Endothelial cell of umbilical vein (primary cell): ENCODE measurements at regions not wholly inside any gene's neighbourhood (a gene's known extent, or its start where the extent isn't known, plus 50 kb on each side); places are given as distances from the start of the nearest gene placed in this dataset.

Source experiments
- BruUV-seq: library from RNA; stranded (reverse); fragments of 400-500 nt; replicated peaks from 2 replicates; lab custom pipeline; 2021; lab: Mats Ljungman, UMichigan
- CTCF ChIA-PET: fragments of 300-600, 350-600 bp; sonication (Branson Sonifier 250); formaldehyde crosslinking; loops from one replicate; lab custom pipeline; 2021; ENCODE audit warnings: antibody characterized with exemption, inconsistent platforms; lab: Charles Lee
- POLR2A ChIA-PET: fragments of 300-600, 350-600 bp; sonication (Branson Sonifier 250); formaldehyde crosslinking; loops from one replicate; lab custom pipeline; 2021; ENCODE audit warnings: antibody characterized with exemption, inconsistent platforms; lab: Charles Lee
- DNase-seq: peaks from one replicate; pipeline ENCODE4 v3.0.0-alpha.2; 2011; ENCODE audit warnings: low read depth, low spot score
- FAIRE-seq: peaks from 2 replicates; lab custom pipeline; 2011; peaks lifted over from hg19 to GRCh38; lab: Jason Lieb, UNC
- H2AFZ ChIP-seq: 2 replicates; pipeline ENCODE4 v1.6.0; 2012; ENCODE audit warnings: low read depth, low read length, control low read depth, inconsistent platforms
- H3K27ac ChIP-seq: 2 replicates; pipeline ENCODE4 v1.5.1; 2011; ENCODE audit warnings: low read depth, mild to moderate bottlenecking, control low read depth, low read length, moderate library complexity; ENCODE audit not compliant: insufficient read depth
- H3K27me3 ChIP-seq, 2 experiments: 2 replicates each; pipeline versions ENCODE4 v1.6.0 to v1.6.1; 2011; ENCODE audit warnings: low read length in 2 of 2, mixed read lengths in 1 of 2; ENCODE audit not compliant: control insufficient read depth in 2 of 2, insufficient read depth in 2 of 2
- H3K36me3 ChIP-seq, 2 experiments: 2 replicates in 1 of 2; 3 replicates in 1 of 2; pipeline ENCODE4 v1.5.1; 2011; ENCODE audit warnings: low read length in 2 of 2, mild to moderate bottlenecking in 1 of 2, moderate library complexity in 1 of 2; ENCODE audit not compliant: control insufficient read depth in 2 of 2, insufficient read depth in 2 of 2; ENCODE audit errors: extremely low read depth in 1 of 2
- H3K4me1 ChIP-seq: 3 replicates; pipeline ENCODE4 v1.5.1; 2011; ENCODE audit warnings: mild to moderate bottlenecking, low read length; ENCODE audit not compliant: control insufficient read depth, insufficient read depth; ENCODE audit errors: extremely low read depth
- H3K4me2 ChIP-seq: 2 replicates; pipeline ENCODE4 v1.6.1; 2011; ENCODE audit warnings: low read length, control low read depth, mixed read lengths; ENCODE audit not compliant: insufficient read depth
- H3K4me3 ChIP-seq, 3 experiments: fragments of 200-600 bp in 1 of 3; sonication (generic), shearing (Covaris generic) in 1 of 3; replicated peaks in 1 of 3; 2 replicates each; pipeline ENCODE4 v1.5.1; 2011 to 2016; ENCODE audit warnings: control low read depth in 3 of 3, low read length in 3 of 3, mild to moderate bottlenecking in 2 of 3, inconsistent platforms in 1 of 3, low read depth in 1 of 3, moderate library complexity in 1 of 3; ENCODE audit not compliant: insufficient read depth in 1 of 3
- H3K79me2 ChIP-seq: 2 replicates; pipeline ENCODE4 v1.6.0; 2012; ENCODE audit warnings: low read length, inconsistent platforms; ENCODE audit not compliant: control insufficient read depth, insufficient read depth
- H3K9ac ChIP-seq: replicated peaks from 2 replicates; pipeline ENCODE3; 2011; ENCODE audit warnings: low read length, control low read depth; ENCODE audit not compliant: insufficient read depth; ENCODE audit errors: extremely low read depth
- H3K9me1 ChIP-seq: replicated peaks from 3 replicates; pipeline ENCODE4 v1.6.0; 2011; ENCODE audit warnings: mild to moderate bottlenecking, low read length; ENCODE audit not compliant: control insufficient read depth, insufficient read depth; ENCODE audit errors: extremely low read depth
- H3K9me3 ChIP-seq: replicated peaks from 2 replicates; pipeline ENCODE4 v1.5.1; 2012; ENCODE audit warnings: low read length, inconsistent platforms; ENCODE audit not compliant: control insufficient read depth, insufficient read depth
- H4K20me1 ChIP-seq: replicated peaks from 2 replicates; pipeline ENCODE3; 2011; ENCODE audit warnings: mild to moderate bottlenecking, low read length; ENCODE audit not compliant: control insufficient read depth, insufficient read depth; ENCODE audit errors: extremely low read depth
- EZH2 ChIP-seq: IDR thresholded peaks from 2 replicates; pipeline ENCODE4 v1.6.1; 2012; ENCODE audit warnings: borderline replicate concordance, low read depth, mild to moderate bottlenecking, moderate library complexity, low read length, inconsistent platforms; ENCODE audit not compliant: severe bottlenecking
- FOS ChIP-seq: IDR thresholded peaks from 2 replicates; pipeline ENCODE4 v1.6.1; 2011; ENCODE audit warnings: mild to moderate bottlenecking, low read length, moderate library complexity, borderline replicate concordance; ENCODE audit not compliant: insufficient read depth
- GATA2 ChIP-seq: IDR thresholded peaks from 2 replicates; pipeline ENCODE4 v1.7.0; 2011; ENCODE audit warnings: low read depth, mild to moderate bottlenecking, moderate library complexity, mixed read lengths, low read length; ENCODE audit not compliant: insufficient read length, insufficient read depth
- JUN ChIP-seq: IDR thresholded peaks from 2 replicates; pipeline ENCODE4 v1.6.1; 2011; ENCODE audit warnings: borderline replicate concordance, low read depth; ENCODE audit not compliant: insufficient read length, insufficient read depth
- MYC ChIP-seq: IDR thresholded peaks from one replicate; pipeline ENCODE4 v1.6.1; 2011; ENCODE audit warnings: mild to moderate bottlenecking, low read depth, low read length
- POLR2A ChIP-seq: IDR thresholded peaks from 2 replicates; pipeline ENCODE4 v1.6.1; 2012; ENCODE audit warnings: low read depth, mild to moderate bottlenecking, control low read depth, low read length
- POLR2AphosphoS5 ChIP-seq: IDR thresholded peaks from 2 replicates; pipeline ENCODE4 v1.6.1; 2012; ENCODE audit warnings: low read depth, mild to moderate bottlenecking, control low read depth, low read length, moderate library complexity; ENCODE audit not compliant: insufficient read depth
- dilution Hi-C: fragments of 300-500 bp; cut with MboI; formaldehyde crosslinking; loops from one replicate; pipeline ENCODE4 v1.15.0; 2019; ENCODE audit warnings: low sequenced_read_pairs; ENCODE audit not compliant: extremely low pct_ligation_motif_present
- intact Hi-C: fragments of 100-400 bp; cut with micrococcal nuclease; formaldehyde crosslinking; loops from one replicate; pipeline ENCODE4 v1.10.0; 2022
- TF ChIP-seq, protein P1 (sequence below), 2 donors: IDR thresholded peaks; 1 replicate in 1 of 2; 2 replicates in 1 of 2; pipeline ENCODE4 v1.5.1; 2011; ENCODE audit warnings: low read length in 2 of 2, mild to moderate bottlenecking in 2 of 2, moderate library complexity in 2 of 2, control low read depth in 1 of 2, inconsistent platforms in 1 of 2, low read depth in 1 of 2; ENCODE audit not compliant: insufficient read depth in 1 of 2; ENCODE audit errors: extremely low read depth in 1 of 2
- TF ChIP-seq, protein P2 (sequence below): IDR thresholded peaks from 2 replicates; pipeline ENCODE4 v1.6.1; 2011; ENCODE audit not compliant: insufficient read depth, insufficient read length

GRCh38 chr6:163842467-163842866, 427.9 kb downstream of the QKI start:
- Histone ChIP-seq H3K36me3 (no peaks in the 10 kb centered on the region), H3K27me3 (no peaks in the 10 kb centered on the region), H3K9ac (no peak overlapping the region), H3K9me3 (peaks cover 2% of the 10 kb centered on the region), H4K20me1 (no peaks in the 10 kb centered on the region), H3K27ac (no peak overlapping the region), H3K4me3 (no peak overlapping the region), H3K9me1 (no peaks in the 10 kb centered on the region), H3K79me2 (no peaks in the 10 kb centered on the region), H3K4me2 (no peak overlapping the region), H2AFZ (no peak overlapping the region), H3K4me1 (no peaks in the 10 kb centered on the region)
- no peak for DNase-seq
- no TSS peak for BruUV-seq
- ChIA-PET POLR2A (no interaction called here), CTCF (no interaction called here)
- FAIRE-seq = no peak
- TF ChIP-seq, protein P1, sequence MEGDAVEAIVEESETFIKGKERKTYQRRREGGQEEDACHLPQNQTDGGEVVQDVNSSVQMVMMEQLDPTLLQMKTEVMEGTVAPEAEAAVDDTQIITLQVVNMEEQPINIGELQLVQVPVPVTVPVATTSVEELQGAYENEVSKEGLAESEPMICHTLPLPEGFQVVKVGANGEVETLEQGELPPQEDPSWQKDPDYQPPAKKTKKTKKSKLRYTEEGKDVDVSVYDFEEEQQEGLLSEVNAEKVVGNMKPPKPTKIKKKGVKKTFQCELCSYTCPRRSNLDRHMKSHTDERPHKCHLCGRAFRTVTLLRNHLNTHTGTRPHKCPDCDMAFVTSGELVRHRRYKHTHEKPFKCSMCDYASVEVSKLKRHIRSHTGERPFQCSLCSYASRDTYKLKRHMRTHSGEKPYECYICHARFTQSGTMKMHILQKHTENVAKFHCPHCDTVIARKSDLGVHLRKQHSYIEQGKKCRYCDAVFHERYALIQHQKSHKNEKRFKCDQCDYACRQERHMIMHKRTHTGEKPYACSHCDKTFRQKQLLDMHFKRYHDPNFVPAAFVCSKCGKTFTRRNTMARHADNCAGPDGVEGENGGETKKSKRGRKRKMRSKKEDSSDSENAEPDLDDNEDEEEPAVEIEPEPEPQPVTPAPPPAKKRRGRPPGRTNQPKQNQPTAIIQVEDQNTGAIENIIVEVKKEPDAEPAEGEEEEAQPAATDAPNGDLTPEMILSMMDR (IDR thresholded peaks at IDR 0.05; ENCODE audit: extremely low read depth in 1 of 2, insufficient read depth in 1 of 2, low read depth in 1 of 2, low read length in 2 of 2) = no peak
- TF ChIP-seq EZH2 (no peak), FOS (no peak), JUN (no peak), GATA2 (no peak), MYC (no peak), POLR2AphosphoS5 (no peak), POLR2A (no peak)
- TF ChIP-seq, protein P2, sequence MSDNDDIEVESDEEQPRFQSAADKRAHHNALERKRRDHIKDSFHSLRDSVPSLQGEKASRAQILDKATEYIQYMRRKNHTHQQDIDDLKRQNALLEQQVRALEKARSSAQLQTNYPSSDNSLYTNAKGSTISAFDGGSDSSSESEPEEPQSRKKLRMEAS = no peak
- dilution Hi-C loops = no loop called here
- intact Hi-C loops = no loop called here
